ENCODE measurements at regions not wholly inside any gene's neighbourhood (a gene's known extent, or its start where the extent isn't known, plus 50 kb on each side); places are given as distances from the start of the nearest gene placed in this dataset.

DNA sequence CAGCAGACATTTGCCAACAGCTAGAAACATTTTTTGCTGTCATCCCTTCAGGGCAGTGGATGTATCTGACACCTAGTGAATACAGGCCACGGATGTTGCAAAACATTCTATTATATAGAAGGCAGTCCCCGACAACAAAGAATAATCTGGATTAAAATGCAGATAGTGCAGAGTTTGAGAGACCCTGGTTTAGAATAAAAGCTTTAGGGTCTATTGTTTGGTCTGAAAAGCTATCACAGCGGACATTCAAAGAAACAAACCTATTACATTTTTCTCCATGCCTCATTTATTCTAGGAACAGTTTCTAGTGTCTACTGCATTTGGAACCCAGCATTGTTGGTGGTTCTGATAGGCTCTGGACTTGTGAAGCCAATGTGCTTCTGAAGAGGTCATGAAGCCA is 316.3 kb downstream of the TGFB2 start:
- Histone ChIP-seq H3K36me3 (replicated peaks in 1 of 2; ENCODE audit: control insufficient read depth in 1 of 2, insufficient read depth in 2 of 2, low read length in 2 of 2) (no peaks in the 10 kb centered on the region), H3K9me3 (ENCODE audit: low read length) (no peaks in the 10 kb centered on the region), H3K9ac (ENCODE audit: insufficient read depth, low read depth, low read length) (no peak overlapping the region), H3K4me2 (ENCODE audit: low read depth, low read length) (no peak overlapping the region), H3K4me1 (ENCODE audit: insufficient read depth, low read length) (no peaks in the 10 kb centered on the region), H2AFZ (ENCODE audit: low read length) (no peak overlapping the region), H3K4me3 (replicated peaks in 1 of 3; ENCODE audit: insufficient read depth in 1 of 3, low read depth in 2 of 3, low read length in 3 of 3) (no peak overlapping the region), H3K79me2 (ENCODE audit: insufficient read depth, low read length) (no peaks in the 10 kb centered on the region), H3K27ac (ENCODE audit: extremely low read length, insufficient read depth, low read length) (no peak overlapping the region), H4K20me1 (ENCODE audit: insufficient read depth, low read length) (no peaks in the 10 kb centered on the region), H3K27me3 (ENCODE audit: control insufficient read depth in 1 of 2, insufficient read depth in 2 of 2, low read length in 2 of 2) (no peaks in the 10 kb centered on the region)
- TF ChIP-seq CBX2 (IDR thresholded peaks at IDR 0.05; ENCODE audit: low read depth, low read length): no peak
- TF ChIP-seq CBX2 (CRISPR knock-in tag; IDR thresholded peaks at IDR 0.05; ENCODE audit: low read depth): no peak
- no peak for TF ChIP-seq ZNF160 (CRISPR knock-in tag; IDR thresholded peaks at IDR 0.05)
- no peak for TF ChIP-seq ONECUT2 (CRISPR knock-in tag; IDR thresholded peaks at IDR 0.05)
- no peak for TF ChIP-seq SRY (CRISPR knock-in tag; IDR thresholded peaks at IDR 0.05)
- TF ChIP-seq SRSF9 (IDR thresholded peaks at IDR 0.05; ENCODE audit: borderline replicate concordance, insufficient read depth, low read depth, low read length, poor library complexity, severe bottlenecking): no peak
- no peak for TF ChIP-seq SP1 (IDR thresholded peaks at IDR 0.05)
- TF ChIP-seq SP1 (CRISPR knock-in tag; IDR thresholded peaks at IDR 0.05): no peak
- TF ChIP-seq RFXANK (CRISPR knock-in tag; IDR thresholded peaks at IDR 0.05): no peak
- no peak for TF ChIP-seq ZFP37 (CRISPR knock-in tag; IDR thresholded peaks at IDR 0.05; ENCODE audit: borderline replicate concordance)
- TF ChIP-seq DRAP1 (CRISPR knock-in tag; IDR thresholded peaks at IDR 0.05): no peak
- ATAC-seq (no peak), DNase-seq (ENCODE audit: low spot score) (no peak), FAIRE-seq (no peak)
- BruUV-seq (replicated peaks): no TSS peak
- in situ Hi-C loops (cut with HindIII; ENCODE audit: extremely low pct_ligation_motif_present, low pct_unique_long_range_greater_than_20kb) (no loop called here), intact Hi-C loops (cut with micrococcal nuclease; ENCODE audit: unreplicated experiment) (no loop called here)
- 19% methylated on average over 3 of the region's 3 CpGs for WGBS (ENCODE audit: low lambda C conversion rate)
- ChIA-PET CTCF (ENCODE audit: low intra/inter-chr PET ratio, low total read pairs) (no interaction called here), POLR2A (no interaction called here)

Data from HepG2 (cell line).